Epithelial cell of esophagus (primary cell): ENCODE measurements at regions not wholly inside any gene's neighbourhood (a gene's known extent, or its start where the extent isn't known, plus 50 kb on each side); places are given as distances from the start of the nearest gene placed in this dataset.

ENCODE experiments used
- DNase-seq: peaks from one replicate; pipeline ENCODE4 v3.0.0; 2010; ENCODE audit warnings: low read depth
- H3K4me3 ChIP-seq: 2 replicates; pipeline ENCODE4 v1.5.1; 2011; ENCODE audit warnings: mild to moderate bottlenecking, low read length, control low read depth
- CTCF ChIP-seq: IDR thresholded peaks from 2 replicates; pipeline ENCODE4 v1.5.1; 2011; ENCODE audit warnings: low read depth, mild to moderate bottlenecking, low read length, control low read depth, inconsistent platforms; ENCODE audit not compliant: insufficient read depth; ENCODE audit errors: missing control alignments

- no peak overlapping the region for H3K4me3 ChIP-seq
- no peak for TF ChIP-seq CTCF
- no peak for DNase-seq
These were observed 221.0 kb upstream of the TPM1 start for GRCh38 chr15:62821384-62822131.

GRCh38 chr15:62822228-62822627, 220.3 kb upstream of the TPM1 start:
- H3K4me3 ChIP-seq = no peak overlapping the region
- TF ChIP-seq CTCF = no peak
- no peak for DNase-seq

- no peak for DNase-seq
- no peak for TF ChIP-seq CTCF
- H3K4me3 ChIP-seq = no peak overlapping the region
These were observed 219.0 kb upstream of the TPM1 start for GRCh38 chr15:62823561-62823960.

- DNase-seq = peak; percentile 72
- no peak overlapping the region for H3K4me3 ChIP-seq
- no peak for TF ChIP-seq CTCF
These were observed 218.2 kb upstream of the TPM1 start for GRCh38 chr15:62824111-62825015.

GRCh38 chr15:62825191-62825590, 217.4 kb upstream of the TPM1 start:
- no peak for DNase-seq
- TF ChIP-seq CTCF = no peak
- no peak overlapping the region for H3K4me3 ChIP-seq

- TF ChIP-seq CTCF = no peak
- DNase-seq = no peak
- no peak overlapping the region for H3K4me3 ChIP-seq
These were observed 216.0 kb upstream of the TPM1 start for GRCh38 chr15:62826561-62826960.
